Astrocyte (in vitro differentiated cells and primary cell): ENCODE measurements at regions not wholly inside any gene's neighbourhood (a gene's known extent, or its start where the extent isn't known, plus 50 kb on each side); places are given as distances from the start of the nearest gene placed in this dataset.

Source experiments
- DNase-seq: peaks from one replicate; pipeline ENCODE4 v3.0.0-alpha.2; 2010; ENCODE audit warnings: low read depth
- FAIRE-seq: peaks from 2 replicates; lab custom pipeline; 2011; peaks lifted over from hg19 to GRCh38; lab: Jason Lieb, UNC
- H2AFZ ChIP-seq: 2 replicates; pipeline ENCODE4 v1.6.0; 2012; ENCODE audit warnings: low read depth, low read length, inconsistent platforms
- H3K27ac ChIP-seq: 2 replicates; pipeline ENCODE4 v1.5.1; 2011; ENCODE audit warnings: low read depth, low read length, inconsistent platforms
- H3K27me3 ChIP-seq: 2 replicates; pipeline ENCODE4 v1.6.0; 2011; ENCODE audit warnings: low read length, inconsistent platforms; ENCODE audit not compliant: insufficient read depth
- H3K36me3 ChIP-seq: 2 replicates; pipeline ENCODE4 v1.5.1; 2011; ENCODE audit warnings: low read length, inconsistent platforms; ENCODE audit not compliant: insufficient read depth
- H3K4me1 ChIP-seq: 2 replicates; pipeline ENCODE4 v1.5.1; 2011; ENCODE audit warnings: low read length, inconsistent platforms; ENCODE audit not compliant: insufficient read depth
- H3K4me2 ChIP-seq: 2 replicates; pipeline ENCODE4 v1.6.0; 2012; ENCODE audit warnings: low read length, inconsistent platforms
- H3K4me3 ChIP-seq: 2 replicates; pipeline ENCODE4 v1.5.1; 2011; ENCODE audit warnings: low read depth, mild to moderate bottlenecking, low read length, inconsistent platforms; ENCODE audit not compliant: insufficient read depth
- H3K79me2 ChIP-seq: 2 replicates; pipeline ENCODE4 v1.6.0; 2012; ENCODE audit warnings: mild to moderate bottlenecking, low read length, inconsistent platforms; ENCODE audit not compliant: insufficient read depth
- H3K9ac ChIP-seq: 2 replicates; pipeline ENCODE4 v1.6.0; 2012; ENCODE audit warnings: mild to moderate bottlenecking, low read length, inconsistent platforms
- H3K9me3 ChIP-seq: 2 replicates; pipeline ENCODE4 v1.5.1; 2012; ENCODE audit warnings: low read depth, mild to moderate bottlenecking, low read length, inconsistent platforms; ENCODE audit not compliant: insufficient read depth
- H4K20me1 ChIP-seq: 2 replicates; pipeline ENCODE4 v1.6.0; 2012; ENCODE audit warnings: low read length, inconsistent platforms; ENCODE audit not compliant: insufficient read depth
- H3K27ac Mint-ChIP-seq: one replicate; pipeline ENCODE4 v1.8.0; 2021; ENCODE audit warnings: mild to moderate bottlenecking, mixed read lengths; ENCODE audit not compliant: unreplicated experiment
- H3K27me3 Mint-ChIP-seq: one replicate; pipeline ENCODE4 v1.8.0; 2021; ENCODE audit warnings: low read depth, mixed read lengths; ENCODE audit not compliant: unreplicated experiment
- H3K36me3 Mint-ChIP-seq: one replicate; pipeline ENCODE4 v1.8.0; 2021; ENCODE audit warnings: low read depth, mixed read lengths; ENCODE audit not compliant: unreplicated experiment
- H3K4me1 Mint-ChIP-seq: one replicate; pipeline ENCODE4 v1.8.0; 2021; ENCODE audit warnings: low read depth, mixed read lengths; ENCODE audit not compliant: unreplicated experiment
- H3K4me3 Mint-ChIP-seq: one replicate; pipeline ENCODE4 v1.8.0; 2021; ENCODE audit warnings: mild to moderate bottlenecking, moderate library complexity, mixed read lengths; ENCODE audit not compliant: unreplicated experiment
- H3K9me3 Mint-ChIP-seq: one replicate; pipeline ENCODE4 v1.8.0; 2021; ENCODE audit warnings: mild to moderate bottlenecking, mixed read lengths; ENCODE audit not compliant: unreplicated experiment
- CTCF ChIP-seq: IDR thresholded peaks from 2 replicates; pipeline ENCODE4 v1.5.1; 2011; ENCODE audit warnings: low read depth, mild to moderate bottlenecking, inconsistent platforms, low read length, moderate library complexity; ENCODE audit not compliant: insufficient read depth
- EZH2 ChIP-seq: IDR thresholded peaks from 2 replicates; pipeline ENCODE4 v1.6.1; 2012; ENCODE audit warnings: mild to moderate bottlenecking, low read length, inconsistent platforms; ENCODE audit not compliant: insufficient read depth

- Histone ChIP-seq H3K4me1 (no peaks in the 10 kb centered on the region), H3K79me2 (no peaks in the 10 kb centered on the region), H4K20me1 (no peaks in the 10 kb centered on the region), H3K9me3 (no peaks in the 10 kb centered on the region), H3K27ac (no peak overlapping the region), H2AFZ (no peak overlapping the region), H3K27me3 (no peaks in the 10 kb centered on the region), H3K4me3 (no peak overlapping the region), H3K36me3 (no peaks in the 10 kb centered on the region), H3K9ac (no peak overlapping the region), H3K4me2 (no peak overlapping the region)
- H3K27ac Mint-ChIP-seq, result no peak overlapping the region
- no peaks in the 10 kb centered on the region for H3K36me3 Mint-ChIP-seq
- TF ChIP-seq CTCF (no peak), EZH2 (no peak)
- no peak for FAIRE-seq
- no peak overlapping the region for H3K4me3 Mint-ChIP-seq
- no peaks in the 10 kb centered on the region for H3K9me3 Mint-ChIP-seq
- H3K4me1 Mint-ChIP-seq, result peaks cover 4% of the 10 kb centered on the region
- DNase-seq, result no peak
- H3K27me3 Mint-ChIP-seq, result no peaks in the 10 kb centered on the region
Measured at GRCh38 chr6:71157345-71157744, 131.3 kb upstream of the OGFRL1 start.

GRCh38 chr6:71164890-71165289 is 123.7 kb upstream of the OGFRL1 start:
- Histone ChIP-seq H2AFZ (no peak overlapping the region), H3K27me3 (no peaks in the 10 kb centered on the region), H3K9ac (no peak overlapping the region), H4K20me1 (no peaks in the 10 kb centered on the region), H3K27ac (no peak overlapping the region), H3K9me3 (no peaks in the 10 kb centered on the region), H3K4me2 (no peak overlapping the region), H3K79me2 (no peaks in the 10 kb centered on the region), H3K4me1 (no peaks in the 10 kb centered on the region), H3K4me3 (no peak overlapping the region), H3K36me3 (no peaks in the 10 kb centered on the region)
- H3K4me1 Mint-ChIP-seq, result no peaks in the 10 kb centered on the region
- H3K9me3 Mint-ChIP-seq, result no peaks in the 10 kb centered on the region
- H3K36me3 Mint-ChIP-seq, result no peaks in the 10 kb centered on the region
- H3K27me3 Mint-ChIP-seq, result peaks cover 5% of the 10 kb centered on the region
- DNase-seq, result no peak
- no peak overlapping the region for H3K4me3 Mint-ChIP-seq
- no peak for FAIRE-seq
- TF ChIP-seq EZH2, result no peak
- TF ChIP-seq CTCF, result no peak
- no peak overlapping the region for H3K27ac Mint-ChIP-seq

- no peaks in the 10 kb centered on the region for H3K4me1 ChIP-seq
- no peak overlapping the region for H3K4me2 ChIP-seq
- H3K27ac ChIP-seq, result no peak overlapping the region
- peak; percentile 42 for DNase-seq
- H3K36me3 ChIP-seq, result no peaks in the 10 kb centered on the region
- Mint-ChIP-seq H3K4me1 (no peaks in the 10 kb centered on the region), H3K27me3 (peaks cover 8% of the 10 kb centered on the region), H3K4me3 (no peak overlapping the region), H3K36me3 (no peaks in the 10 kb centered on the region), H3K9me3 (no peaks in the 10 kb centered on the region), H3K27ac (no peak overlapping the region)
- no peaks in the 10 kb centered on the region for H3K27me3 ChIP-seq
- H3K79me2 ChIP-seq, result no peaks in the 10 kb centered on the region
- no peak for FAIRE-seq
- no peak for TF ChIP-seq CTCF
- TF ChIP-seq EZH2, result no peak
- no peaks in the 10 kb centered on the region for H3K9me3 ChIP-seq
- no peaks in the 10 kb centered on the region for H4K20me1 ChIP-seq
- H3K9ac ChIP-seq, result no peak overlapping the region
- H3K4me3 ChIP-seq, result no peak overlapping the region
- no peak overlapping the region for H2AFZ ChIP-seq
Measured at GRCh38 chr6:71168233-71168765, 120.3 kb upstream of the OGFRL1 start.
